Fibroblast of lung (primary cell): ENCODE measurements at regions not wholly inside any gene's neighbourhood (a gene's known extent, or its start where the extent isn't known, plus 50 kb on each side); places are given as distances from the start of the nearest gene placed in this dataset.

ENCODE experiments used
- EZH2 ChIP-seq: IDR thresholded peaks from 2 replicates; pipeline ENCODE4 v1.5.1; 2012; ENCODE audit warnings: low read length, control low read depth, mild to moderate bottlenecking; ENCODE audit errors: missing control alignments
- TF ChIP-seq, protein P1 (sequence below), 2 donors: IDR thresholded peaks in 1 of 2; conservative IDR thresholded peaks in 1 of 2; 1 replicate in 1 of 2; 2 replicates in 1 of 2; pipeline ENCODE4 v1.5.1; 2011 to 2012; ENCODE audit warnings: low read length in 2 of 2, control low read depth in 1 of 2, inconsistent platforms in 1 of 2, low read depth in 1 of 2, mild to moderate bottlenecking in 1 of 2

DNA sequence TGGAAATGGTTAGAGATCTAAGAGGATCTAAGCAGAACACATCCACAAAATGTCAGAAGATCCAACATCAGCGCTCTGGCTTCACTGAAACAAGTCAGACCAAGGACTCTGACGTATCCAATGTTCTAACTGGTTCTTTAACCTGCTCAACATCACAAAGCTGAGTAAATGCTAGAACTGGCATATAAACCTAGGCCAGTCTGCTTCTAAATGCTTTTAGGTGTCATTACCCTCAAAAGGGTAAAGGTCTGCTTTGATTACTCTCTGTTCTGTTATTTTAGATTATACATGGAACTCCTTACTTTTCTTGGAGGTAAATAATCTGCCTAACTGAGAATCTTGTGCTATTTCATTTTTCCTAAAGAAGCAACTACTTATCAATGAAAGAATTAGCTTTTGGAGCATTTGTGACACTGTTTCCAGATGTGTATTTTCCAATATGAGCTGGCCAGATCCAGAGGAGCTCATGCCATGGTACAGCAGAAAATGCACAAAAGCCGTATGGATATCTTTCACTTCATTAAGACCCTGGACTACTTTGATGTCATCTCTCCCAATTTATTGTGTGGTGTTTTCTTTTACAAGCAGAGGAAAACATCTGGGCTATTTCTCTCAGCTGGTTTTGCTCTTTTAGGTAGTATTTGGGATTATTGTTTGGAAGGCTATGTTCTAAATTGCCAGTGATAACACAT is 123.5 kb downstream of the RASGEF1B start:
- TF ChIP-seq, protein P1, sequence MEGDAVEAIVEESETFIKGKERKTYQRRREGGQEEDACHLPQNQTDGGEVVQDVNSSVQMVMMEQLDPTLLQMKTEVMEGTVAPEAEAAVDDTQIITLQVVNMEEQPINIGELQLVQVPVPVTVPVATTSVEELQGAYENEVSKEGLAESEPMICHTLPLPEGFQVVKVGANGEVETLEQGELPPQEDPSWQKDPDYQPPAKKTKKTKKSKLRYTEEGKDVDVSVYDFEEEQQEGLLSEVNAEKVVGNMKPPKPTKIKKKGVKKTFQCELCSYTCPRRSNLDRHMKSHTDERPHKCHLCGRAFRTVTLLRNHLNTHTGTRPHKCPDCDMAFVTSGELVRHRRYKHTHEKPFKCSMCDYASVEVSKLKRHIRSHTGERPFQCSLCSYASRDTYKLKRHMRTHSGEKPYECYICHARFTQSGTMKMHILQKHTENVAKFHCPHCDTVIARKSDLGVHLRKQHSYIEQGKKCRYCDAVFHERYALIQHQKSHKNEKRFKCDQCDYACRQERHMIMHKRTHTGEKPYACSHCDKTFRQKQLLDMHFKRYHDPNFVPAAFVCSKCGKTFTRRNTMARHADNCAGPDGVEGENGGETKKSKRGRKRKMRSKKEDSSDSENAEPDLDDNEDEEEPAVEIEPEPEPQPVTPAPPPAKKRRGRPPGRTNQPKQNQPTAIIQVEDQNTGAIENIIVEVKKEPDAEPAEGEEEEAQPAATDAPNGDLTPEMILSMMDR (conservative IDR thresholded peaks at IDR 0.05 in 1 of 2, IDR thresholded peaks at IDR 0.05 in 1 of 2; ENCODE audit: low read depth in 1 of 2, low read length in 2 of 2) = no peak
- no peak for TF ChIP-seq EZH2
